NCI-H146 treated with DMSO at 0.1 percent for 48 hours (cell line): ENCODE measurements at regions not wholly inside any gene's neighbourhood (a gene's known extent, or its start where the extent isn't known, plus 50 kb on each side); places are given as distances from the start of the nearest gene placed in this dataset.
"Not testable (repeated sequence)": the region's sequence is repeated elsewhere in the genome, so short reads cannot be mapped to it uniquely, and the experiment has no call there.

ENCODE experiments used
- DNase-seq: peaks from one replicate; lab custom pipeline; 2025; ENCODE audit not compliant: unreplicated experiment; lab: John Stamatoyannopoulos, UW

- no peak for DNase-seq
Measured at GRCh38 chr1:234907208-234907939, 221.3 kb downstream of the TOMM20 start.

DNA sequence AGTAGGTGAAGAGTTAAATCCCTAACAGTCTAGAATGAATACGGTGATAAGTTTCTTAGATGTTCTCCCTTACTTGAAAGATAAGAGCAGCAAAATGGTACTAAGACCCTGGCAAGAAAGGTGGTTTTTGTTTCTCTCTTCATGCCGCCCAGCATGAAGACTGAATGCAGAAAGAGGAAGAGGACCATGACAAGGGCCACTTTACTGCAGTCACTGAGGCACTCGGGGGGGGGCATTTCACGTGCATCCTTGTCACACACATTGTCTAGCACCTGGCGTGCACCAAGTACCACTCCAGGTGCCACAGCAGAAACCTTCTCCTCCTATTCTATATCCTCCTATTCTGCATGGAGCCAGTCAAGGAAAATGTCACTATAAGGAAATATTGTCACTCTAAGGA lies 222.0 kb downstream of the TOMM20 start:
- no peak for DNase-seq

DNA sequence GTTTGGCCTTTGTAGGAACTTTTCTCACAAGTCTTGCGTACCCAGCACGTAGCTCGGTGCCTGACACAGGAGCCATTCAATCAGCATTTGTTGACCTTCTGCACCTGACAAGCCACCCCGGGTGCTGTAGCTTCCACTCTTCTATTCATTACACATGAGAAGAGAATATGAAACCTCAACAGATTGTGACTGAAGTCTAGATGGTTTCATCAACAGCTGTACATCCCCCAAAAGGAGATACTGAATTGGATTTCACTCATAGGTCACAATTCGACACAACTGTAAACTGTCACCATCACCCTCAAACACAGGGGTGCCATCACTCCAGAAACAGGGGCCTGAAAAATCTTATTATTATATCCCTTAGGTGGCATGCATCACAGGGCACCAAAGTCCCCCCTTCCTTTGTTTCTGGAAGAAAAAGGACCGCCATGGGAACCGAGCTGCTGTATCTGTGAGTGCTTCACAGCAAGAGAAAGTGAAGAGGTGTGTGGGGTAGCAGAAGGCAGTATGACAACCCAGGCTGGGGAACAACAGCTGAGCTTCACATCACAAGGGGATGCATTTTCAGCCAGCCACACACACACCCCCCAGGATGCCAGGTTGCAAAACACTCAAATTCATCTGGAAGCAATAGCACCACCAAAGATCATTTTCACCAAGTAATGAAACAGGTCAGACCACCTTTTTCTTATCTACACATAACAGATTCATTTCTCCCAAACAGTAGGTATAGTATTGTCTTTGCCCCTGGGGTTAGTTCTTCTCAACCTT lies 225.7 kb downstream of the TOMM20 start:
- no peak for DNase-seq

DNA sequence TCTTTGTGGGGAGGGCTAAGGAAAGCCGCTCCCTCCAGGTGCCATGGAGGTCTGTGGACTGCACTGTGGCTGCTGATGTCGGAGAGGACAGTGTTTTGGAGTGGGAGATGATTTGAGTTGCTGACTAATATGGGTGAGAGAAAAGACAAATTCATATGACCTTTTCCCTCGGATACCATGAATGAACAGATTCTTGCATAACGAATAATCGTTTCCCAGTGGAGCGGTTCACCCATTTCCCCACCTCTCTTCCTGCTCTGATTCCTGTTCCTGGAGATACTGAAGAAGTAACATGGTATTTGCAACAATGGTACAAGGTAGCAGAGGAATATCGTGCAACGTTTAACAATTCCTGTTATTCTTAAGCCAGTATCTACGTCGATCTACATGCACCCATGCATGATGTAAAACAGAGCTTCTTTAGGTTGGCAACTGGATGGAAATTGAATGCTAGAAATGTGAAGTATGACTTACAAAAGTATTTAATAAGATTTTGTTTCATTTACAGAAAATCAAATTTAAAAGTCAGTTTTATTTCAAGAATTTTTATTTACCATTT lies 227.1 kb downstream of the TOMM20 start:
- DNase-seq = no peak

DNA sequence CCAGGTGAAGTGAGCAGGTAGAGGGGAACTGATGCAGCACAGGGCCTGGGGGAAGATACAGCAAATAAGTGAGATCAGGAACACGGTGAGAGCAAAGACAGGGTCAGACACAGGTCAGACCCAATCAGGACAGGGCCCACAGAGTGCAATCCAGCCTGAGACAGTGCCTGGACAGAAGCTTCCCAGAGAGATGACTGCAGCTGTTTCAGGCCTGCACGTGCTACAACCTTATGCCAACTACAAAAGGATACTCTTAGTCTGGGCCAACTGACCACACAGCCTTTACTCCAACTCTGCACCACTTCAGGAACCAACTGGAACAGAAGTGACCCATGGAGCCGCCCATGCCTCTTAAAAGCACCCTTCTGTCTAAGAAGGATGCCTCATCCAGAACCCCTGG lies 228.0 kb downstream of the TOMM20 start:
- DNase-seq = no peak

- DNase-seq = no peak
Measured at GRCh38 chr1:234899730-234900072, 228.9 kb downstream of the TOMM20 start.

DNA sequence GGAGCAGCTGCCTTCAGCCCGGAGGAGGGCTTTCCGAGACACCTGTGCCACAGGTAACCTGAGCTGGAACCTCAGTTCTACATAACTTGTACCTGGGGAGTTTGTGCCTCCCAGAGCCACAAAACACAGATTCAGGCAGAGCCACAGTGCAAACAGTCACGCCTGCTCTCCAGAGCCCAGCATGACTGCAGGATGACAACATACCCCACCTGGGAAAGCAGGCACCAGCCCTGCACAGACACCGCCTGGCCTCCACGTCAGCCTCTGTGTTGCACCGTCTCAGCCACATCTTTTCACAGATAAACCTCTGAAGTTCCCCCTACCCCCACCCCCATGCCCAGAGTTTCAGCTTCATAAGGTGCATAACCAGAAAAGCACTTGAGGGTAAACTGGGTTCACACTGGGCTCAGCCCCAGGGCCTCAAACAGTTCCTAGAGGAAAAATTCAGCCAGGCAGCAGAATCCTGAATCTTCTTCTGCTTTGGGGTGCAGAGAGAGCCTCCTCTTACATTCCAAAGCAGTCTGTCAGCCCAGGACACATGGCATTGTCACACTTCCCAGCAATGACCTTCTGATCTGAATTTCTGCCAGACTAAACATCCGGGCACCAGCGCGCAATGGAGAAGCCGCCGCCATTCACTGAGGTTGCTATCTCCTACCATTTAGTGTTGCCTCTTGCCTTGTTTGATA lies 229.5 kb downstream of the TOMM20 start:
- peak; percentile 35 for DNase-seq

DNA sequence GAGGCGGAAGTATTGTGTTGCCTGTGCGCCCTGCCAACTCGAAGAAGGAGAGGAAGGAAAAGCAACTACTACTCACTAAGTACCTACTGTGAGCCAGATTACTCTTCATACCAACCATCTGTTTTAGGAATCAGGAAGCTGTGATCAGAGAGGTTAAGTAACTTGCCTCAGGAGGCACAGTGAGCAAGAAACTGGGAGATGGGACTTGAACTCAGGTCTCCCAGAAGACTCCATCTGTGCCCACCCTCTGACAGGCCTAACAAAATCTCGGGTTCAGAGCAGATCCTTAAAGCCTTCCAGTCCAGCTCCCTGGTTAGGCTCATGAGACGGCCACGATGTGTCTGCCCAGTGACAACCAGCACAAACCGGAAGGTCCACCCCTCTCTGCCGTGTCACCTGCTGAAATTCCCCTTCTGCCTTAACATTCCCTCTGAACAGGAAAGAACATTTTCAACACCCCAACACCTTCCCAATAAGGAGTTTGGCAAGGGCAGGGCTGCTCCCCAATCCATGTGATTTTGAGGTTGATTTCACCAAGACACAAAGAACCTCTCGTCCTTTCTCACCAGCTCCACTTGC lies 230.1 kb downstream of the TOMM20 start:
- DNase-seq = no peak

DNA sequence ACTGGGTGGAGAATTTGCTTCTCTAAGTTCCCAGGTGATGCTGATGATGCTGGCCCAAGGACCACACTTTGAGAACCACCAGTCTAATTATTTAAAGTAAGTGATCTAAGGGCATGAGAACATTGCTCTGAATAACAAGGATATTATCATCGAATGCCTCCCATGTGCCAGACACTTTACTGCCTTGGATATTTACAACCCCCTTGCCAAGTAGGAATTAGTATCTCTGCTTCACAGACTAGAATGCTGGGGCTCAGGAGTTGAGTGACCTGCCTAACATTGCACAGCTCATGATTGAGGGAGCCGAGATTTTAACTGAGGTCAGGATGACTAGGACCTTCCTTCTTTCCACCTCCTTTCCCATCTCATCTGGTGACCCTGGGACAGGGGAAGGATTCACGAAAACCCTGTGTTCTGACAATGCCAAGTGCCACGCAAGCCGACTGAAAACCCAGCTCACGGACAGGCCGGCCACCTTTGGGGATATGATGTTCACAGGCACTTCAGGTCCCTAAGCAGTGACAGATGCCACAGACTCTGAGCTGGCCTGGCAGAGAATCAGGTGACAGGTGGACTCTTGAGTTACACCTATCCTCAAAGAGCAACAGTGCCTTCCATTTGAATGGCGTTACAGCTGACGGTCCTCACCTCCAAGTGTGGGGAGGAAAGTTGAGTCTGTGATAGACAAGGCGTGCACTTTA lies 230.7 kb downstream of the TOMM20 start:
- no peak for DNase-seq

GRCh38 chr1:234897390-234897749 lies 231.3 kb downstream of the TOMM20 start:
- DNase-seq = no peak

GRCh38 chr1:234896477-234897389 lies 231.9 kb downstream of the TOMM20 start:
- no peak for DNase-seq

DNA sequence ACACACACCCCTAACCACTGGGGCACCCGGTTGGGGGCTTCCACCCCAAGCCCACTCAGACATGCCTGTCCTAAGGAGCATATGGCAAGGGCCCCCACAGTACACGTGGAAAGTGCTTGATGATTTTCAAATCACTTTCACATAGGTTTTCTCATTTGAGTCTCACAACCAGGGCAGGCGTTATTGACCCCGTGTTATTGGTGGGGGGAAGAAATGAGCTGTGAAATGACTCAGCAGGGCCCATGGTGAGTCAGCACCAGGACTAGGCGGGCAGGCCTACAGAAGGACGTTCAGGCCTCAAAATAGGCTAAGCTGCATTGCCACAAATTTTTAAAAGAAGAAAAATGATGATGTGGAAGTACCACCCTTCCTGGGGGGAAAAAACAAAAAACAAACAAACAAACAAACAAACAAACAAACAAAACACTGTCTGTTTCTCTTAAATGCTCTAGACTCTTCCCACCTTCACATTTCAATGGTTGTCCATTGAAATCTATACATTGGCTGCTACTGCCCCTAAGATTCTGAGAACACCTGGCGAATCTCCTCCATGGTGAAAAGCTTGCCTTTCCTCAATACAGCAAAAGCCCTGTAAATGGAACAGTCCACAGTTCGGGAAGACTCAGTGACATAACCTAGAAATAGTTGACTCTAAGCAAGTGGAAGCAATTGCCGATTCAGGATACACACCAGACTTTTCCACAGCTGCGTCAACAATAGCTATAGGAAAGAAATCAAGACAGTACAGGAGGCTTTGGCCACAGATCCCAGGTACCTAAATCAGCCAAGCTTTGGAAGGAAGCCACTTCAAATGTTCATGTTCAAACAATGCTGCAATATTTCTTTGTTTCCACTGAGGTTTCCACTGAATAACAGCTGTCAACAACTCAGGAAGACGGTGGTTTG lies 234.7 kb downstream of the TOMM20 start:
- DNase-seq = peak; percentile 32

- DNase-seq = no peak
Measured at GRCh38 chr1:234893359-234893724, 235.3 kb downstream of the TOMM20 start.

DNA sequence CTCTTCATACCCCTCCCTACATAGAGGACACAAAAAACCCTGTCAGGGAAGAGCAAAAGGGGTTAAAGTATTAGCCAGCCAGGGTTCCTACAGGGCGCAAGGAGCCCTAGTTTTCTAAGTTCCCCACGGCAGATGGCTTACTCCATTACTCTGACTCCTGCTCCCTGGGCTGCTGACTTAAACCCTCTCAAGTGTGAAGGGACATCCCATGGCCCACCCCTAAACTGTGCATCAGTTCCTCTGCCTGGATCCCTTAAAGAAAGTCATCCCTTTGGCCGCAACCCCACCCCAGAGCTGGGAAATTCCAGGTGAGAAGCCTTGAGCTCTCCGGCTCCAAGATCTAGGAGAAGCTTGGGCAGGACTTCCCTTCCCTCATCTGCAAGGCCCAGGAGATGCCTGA lies 236.0 kb downstream of the TOMM20 start:
- DNase-seq = no peak

DNA sequence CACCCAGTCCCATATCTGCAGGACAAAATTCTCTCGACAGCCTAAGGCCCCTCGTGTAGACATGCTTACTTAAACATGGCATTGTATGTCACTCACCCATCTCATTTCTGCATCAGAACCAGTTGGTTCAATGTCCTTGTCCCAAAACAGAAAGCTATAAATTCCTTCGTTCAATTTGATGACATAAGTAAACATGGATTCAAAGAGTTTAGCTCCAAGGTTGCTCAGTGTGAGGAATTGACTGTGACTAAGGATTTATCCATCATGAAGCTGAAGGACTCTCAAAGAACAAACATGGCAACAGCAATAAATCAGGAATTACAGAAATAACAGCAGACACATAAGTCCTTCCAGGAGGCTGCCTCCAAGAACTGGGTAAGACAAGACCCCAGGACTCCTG lies 237.2 kb downstream of the TOMM20 start:
- no peak for DNase-seq

DNA sequence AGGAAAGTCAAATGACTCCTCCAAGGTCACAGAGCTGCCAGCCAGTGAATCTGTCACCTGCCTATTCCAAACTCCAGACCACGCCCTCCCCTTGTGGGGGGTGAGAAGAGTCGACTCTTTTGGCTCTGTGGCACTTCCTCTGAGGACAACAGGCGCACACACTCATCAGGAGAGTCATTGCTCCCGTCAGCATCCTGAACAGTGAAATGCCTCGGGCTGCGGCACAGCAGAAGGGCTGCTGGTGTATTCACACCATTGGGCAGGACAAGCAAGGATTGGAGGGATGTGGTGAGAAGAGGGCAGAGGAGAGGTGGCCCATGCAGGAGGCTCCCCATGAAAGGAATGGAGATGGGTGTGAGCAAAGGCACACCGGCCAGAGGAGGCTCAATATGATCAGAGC lies 239.0 kb downstream of the TOMM20 start:
- no peak for DNase-seq

- not testable (repeated sequence) for DNase-seq
Measured at GRCh38 chr1:234888247-234888646, 240.4 kb downstream of the TOMM20 start.

DNA sequence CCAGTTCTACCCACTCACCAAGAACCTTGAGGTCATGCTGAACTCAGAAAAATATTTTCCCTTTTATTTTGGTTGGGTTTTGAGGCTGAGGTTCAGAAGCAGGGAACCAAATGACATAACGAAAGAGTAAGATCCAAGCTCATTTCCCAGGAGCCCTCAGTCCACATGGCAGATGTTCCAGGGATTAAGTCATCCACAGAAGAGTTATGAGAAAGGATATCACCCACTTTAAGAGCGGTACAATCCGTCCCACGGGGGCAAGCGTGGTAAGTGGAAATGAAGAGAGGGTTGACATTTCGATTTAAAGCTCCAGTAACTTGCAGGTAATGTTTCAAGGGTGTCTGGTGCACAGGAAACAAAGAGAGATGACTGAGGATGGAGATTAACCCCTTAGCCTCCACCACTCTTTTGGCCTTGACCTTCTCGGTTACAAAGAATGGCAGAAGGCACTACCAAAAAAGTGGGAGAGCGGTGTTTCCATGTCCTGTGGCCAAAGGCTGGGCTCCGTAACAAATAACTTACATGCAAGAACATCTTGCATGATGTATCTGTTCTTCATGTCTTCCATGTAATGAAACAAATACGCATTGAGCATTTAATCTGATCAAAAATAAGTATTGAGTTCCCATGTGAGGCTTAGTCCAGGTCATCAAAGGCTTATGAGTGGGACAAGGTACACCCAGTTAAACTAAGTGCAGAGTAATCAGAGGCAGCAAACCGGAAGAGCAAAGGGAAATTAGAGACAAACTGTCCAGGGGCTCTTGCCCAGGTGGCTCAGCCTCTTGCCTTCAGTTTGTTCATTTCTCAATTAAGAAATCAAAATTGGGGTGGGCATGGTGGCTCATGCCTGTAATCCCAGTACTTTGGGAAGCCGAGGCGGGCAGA lies 241.4 kb downstream of the TOMM20 start:
- DNase-seq = no peak
